Neural cell (in vitro differentiated cells): ENCODE measurements at regions not wholly inside any gene's neighbourhood (a gene's known extent, or its start where the extent isn't known, plus 50 kb on each side); places are given as distances from the start of the nearest gene placed in this dataset.

Source experiments
- EP300 ChIP-seq: fragments of 450-650 bp; conservative IDR thresholded peaks from 2 replicates; pipeline ENCODE4 v1.6.1; 2014; ENCODE audit warnings: antibody characterized with exemption, mild to moderate bottlenecking, moderate library complexity; ENCODE audit not compliant: poor library complexity, severe bottlenecking
- EZH2 ChIP-seq: fragments of 200-600, 300-800 bp; shearing (Covaris generic), sonication (generic); IDR thresholded peaks from 2 replicates; pipeline ENCODE4 v1.6.1; 2014; ENCODE audit warnings: antibody characterized with exemption, low read length, borderline replicate concordance, mild to moderate bottlenecking; ENCODE audit not compliant: insufficient read depth, poor library complexity, severe bottlenecking
- POLR2AphosphoS5 ChIP-seq: IDR thresholded peaks from 2 replicates; pipeline ENCODE4 v1.6.1; 2012
- RAD21 ChIP-seq: fragments of 450-650 bp; conservative IDR thresholded peaks from 2 replicates; pipeline ENCODE4 v1.6.1; 2014; ENCODE audit warnings: antibody characterized with exemption, mild to moderate bottlenecking, moderate library complexity
- TAF1 ChIP-seq: IDR thresholded peaks from 2 replicates; pipeline ENCODE4 v1.6.1; 2012; ENCODE audit warnings: low read depth
- TF ChIP-seq, protein P1 (sequence below): fragments of 450-650 bp; IDR thresholded peaks from 2 replicates; pipeline ENCODE4 v1.5.1; 2014; ENCODE audit warnings: antibody characterized with exemption, mild to moderate bottlenecking, moderate library complexity; ENCODE audit not compliant: poor library complexity, severe bottlenecking
- TF ChIP-seq, protein P2 (sequence below): IDR thresholded peaks from 2 replicates; pipeline ENCODE4 v1.6.1; 2012; ENCODE audit warnings: borderline replicate concordance

DNA sequence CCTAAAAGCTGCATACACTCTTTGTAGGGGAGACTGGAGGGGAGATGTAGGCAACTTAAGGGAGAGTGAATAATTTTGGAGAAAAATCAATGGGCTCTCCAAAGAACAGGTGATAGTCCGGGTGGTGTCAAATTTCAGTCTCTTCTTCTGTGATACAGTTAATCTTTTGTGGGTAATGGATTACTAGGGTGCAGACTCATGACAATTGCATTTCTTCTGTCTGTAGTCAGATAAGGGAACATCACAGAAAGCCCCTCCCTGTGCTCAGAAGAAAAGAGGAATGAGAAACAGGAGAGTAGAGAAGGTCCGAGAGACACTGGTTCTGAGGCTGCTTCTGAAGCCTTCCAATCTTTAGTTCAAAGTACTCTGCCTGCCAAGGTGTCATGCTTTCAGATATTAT is 1140.7 kb upstream of the LRRN3 start:
- TF ChIP-seq, protein P1, sequence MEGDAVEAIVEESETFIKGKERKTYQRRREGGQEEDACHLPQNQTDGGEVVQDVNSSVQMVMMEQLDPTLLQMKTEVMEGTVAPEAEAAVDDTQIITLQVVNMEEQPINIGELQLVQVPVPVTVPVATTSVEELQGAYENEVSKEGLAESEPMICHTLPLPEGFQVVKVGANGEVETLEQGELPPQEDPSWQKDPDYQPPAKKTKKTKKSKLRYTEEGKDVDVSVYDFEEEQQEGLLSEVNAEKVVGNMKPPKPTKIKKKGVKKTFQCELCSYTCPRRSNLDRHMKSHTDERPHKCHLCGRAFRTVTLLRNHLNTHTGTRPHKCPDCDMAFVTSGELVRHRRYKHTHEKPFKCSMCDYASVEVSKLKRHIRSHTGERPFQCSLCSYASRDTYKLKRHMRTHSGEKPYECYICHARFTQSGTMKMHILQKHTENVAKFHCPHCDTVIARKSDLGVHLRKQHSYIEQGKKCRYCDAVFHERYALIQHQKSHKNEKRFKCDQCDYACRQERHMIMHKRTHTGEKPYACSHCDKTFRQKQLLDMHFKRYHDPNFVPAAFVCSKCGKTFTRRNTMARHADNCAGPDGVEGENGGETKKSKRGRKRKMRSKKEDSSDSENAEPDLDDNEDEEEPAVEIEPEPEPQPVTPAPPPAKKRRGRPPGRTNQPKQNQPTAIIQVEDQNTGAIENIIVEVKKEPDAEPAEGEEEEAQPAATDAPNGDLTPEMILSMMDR = no peak
- no peak for TF ChIP-seq TAF1
- TF ChIP-seq, protein P2, sequence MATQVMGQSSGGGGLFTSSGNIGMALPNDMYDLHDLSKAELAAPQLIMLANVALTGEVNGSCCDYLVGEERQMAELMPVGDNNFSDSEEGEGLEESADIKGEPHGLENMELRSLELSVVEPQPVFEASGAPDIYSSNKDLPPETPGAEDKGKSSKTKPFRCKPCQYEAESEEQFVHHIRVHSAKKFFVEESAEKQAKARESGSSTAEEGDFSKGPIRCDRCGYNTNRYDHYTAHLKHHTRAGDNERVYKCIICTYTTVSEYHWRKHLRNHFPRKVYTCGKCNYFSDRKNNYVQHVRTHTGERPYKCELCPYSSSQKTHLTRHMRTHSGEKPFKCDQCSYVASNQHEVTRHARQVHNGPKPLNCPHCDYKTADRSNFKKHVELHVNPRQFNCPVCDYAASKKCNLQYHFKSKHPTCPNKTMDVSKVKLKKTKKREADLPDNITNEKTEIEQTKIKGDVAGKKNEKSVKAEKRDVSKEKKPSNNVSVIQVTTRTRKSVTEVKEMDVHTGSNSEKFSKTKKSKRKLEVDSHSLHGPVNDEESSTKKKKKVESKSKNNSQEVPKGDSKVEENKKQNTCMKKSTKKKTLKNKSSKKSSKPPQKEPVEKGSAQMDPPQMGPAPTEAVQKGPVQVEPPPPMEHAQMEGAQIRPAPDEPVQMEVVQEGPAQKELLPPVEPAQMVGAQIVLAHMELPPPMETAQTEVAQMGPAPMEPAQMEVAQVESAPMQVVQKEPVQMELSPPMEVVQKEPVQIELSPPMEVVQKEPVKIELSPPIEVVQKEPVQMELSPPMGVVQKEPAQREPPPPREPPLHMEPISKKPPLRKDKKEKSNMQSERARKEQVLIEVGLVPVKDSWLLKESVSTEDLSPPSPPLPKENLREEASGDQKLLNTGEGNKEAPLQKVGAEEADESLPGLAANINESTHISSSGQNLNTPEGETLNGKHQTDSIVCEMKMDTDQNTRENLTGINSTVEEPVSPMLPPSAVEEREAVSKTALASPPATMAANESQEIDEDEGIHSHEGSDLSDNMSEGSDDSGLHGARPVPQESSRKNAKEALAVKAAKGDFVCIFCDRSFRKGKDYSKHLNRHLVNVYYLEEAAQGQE = no peak
- TF ChIP-seq POLR2AphosphoS5 = no peak
- no peak for TF ChIP-seq EZH2
- TF ChIP-seq EP300 = no peak
- TF ChIP-seq RAD21 = no peak
